SIG-M5 treated with dmso at 0.1 percent for 504 hours (cell line): ENCODE measurements at regions not wholly inside any gene's neighbourhood (a gene's known extent, or its start where the extent isn't known, plus 50 kb on each side); places are given as distances from the start of the nearest gene placed in this dataset.
"Not testable (repeated sequence)": the region's sequence is repeated elsewhere in the genome, so short reads cannot be mapped to it uniquely, and the experiment has no call there.

Experiments
- DNase-seq: peaks from one replicate; lab custom pipeline; 2025; ENCODE audit not compliant: unreplicated experiment; lab: John Stamatoyannopoulos, UW

DNA sequence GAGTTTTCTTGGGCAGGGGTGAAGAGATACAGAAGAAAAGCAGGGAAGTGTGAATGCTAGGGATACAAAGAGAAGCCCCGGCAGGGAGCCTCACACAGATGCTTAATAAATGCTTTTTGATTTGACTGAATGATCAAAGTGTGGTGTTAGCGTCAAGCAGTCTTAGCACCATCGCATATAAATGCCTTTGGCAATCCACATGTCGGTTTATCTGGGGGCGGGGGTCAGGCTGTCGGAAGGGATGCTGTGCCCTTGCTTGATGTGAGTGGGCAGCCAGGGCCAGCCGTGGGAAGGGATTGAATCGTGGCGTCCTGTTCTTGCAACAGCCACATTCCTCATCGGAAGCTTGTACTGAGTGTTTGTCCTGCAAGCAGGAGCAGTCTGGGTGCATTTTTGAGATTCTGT is 173.1 kb downstream of the LACC1 start:
- no peak for DNase-seq

GRCh38 chr13:44053208-44053607 is 173.5 kb downstream of the LACC1 start:
- DNase-seq = no peak

GRCh38 chr13:44054525-44054924 is 174.8 kb downstream of the LACC1 start:
- DNase-seq = no peak

DNA sequence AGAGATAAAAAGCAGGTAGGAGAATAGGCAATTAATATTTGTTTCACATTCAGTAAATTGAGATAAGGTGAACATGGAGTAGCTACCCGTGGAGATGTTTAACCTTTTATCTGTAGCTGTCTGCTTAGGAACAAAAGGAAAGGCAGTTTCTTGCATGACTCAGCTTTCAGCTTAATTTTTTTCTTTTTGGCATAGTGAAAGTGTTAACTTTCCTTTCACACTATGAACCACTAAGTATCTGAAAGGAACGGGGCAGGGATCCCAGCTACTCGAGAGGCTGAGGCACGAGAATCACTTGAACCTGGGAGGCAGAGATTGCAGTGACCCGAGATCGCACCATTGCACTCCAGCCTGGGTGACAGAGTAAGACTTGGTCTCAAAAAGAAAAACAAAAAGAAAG is 176.0 kb downstream of the LACC1 start:
- not testable (repeated sequence) for DNase-seq

DNA sequence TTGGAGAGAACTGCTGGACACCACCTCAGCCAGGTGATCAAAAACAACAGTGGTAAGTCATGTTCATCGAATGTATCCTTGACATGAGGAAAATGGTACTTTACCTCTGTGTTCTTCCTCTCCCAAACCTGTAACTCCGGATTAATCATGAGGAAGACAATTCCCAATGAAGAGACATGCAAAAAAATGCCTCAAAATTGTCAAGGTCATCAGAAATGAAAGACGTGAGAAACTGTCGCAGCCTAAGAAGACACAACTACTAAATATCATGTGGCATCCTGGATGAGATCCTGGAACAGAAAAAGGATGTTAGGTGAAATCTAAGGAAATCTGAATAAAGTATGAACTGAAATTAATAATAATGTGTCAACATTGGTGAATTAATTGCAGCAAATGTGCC is 178.4 kb downstream of the LACC1 start:
- no peak for DNase-seq

- DNase-seq = no peak
Measured at GRCh38 chr13:44058624-44059215, 179.0 kb downstream of the LACC1 start.

GRCh38 chr13:44061876-44062275 is 182.2 kb downstream of the LACC1 start:
- DNase-seq = no peak

DNA sequence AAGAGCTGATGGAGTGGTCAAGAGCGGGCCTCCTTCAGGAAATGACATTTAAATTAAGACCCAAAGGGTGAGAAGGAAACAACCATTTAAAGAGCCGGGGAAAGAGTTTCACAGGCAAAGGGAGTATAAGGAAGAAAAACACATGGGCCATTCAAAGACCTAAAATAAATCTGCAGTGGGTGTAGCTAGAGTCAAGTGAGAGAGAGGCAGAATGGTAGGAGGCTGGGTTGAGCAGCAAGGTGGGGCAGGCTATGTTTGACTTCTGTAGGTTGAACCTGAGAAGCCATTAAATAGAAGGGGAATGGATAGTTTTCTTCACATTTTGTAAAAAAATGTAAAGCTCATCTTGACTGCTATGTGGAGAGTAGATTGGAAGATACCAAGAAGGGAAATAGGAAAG is 183.8 kb downstream of the LACC1 start:
- DNase-seq = no peak

GRCh38 chr13:44063881-44064280 is 184.2 kb downstream of the LACC1 start:
- DNase-seq = no peak

GRCh38 chr13:44064357-44064756 is 184.7 kb downstream of the LACC1 start:
- no peak for DNase-seq

- DNase-seq = no peak
Measured at GRCh38 chr13:44068169-44068568, 188.5 kb downstream of the LACC1 start.

DNA sequence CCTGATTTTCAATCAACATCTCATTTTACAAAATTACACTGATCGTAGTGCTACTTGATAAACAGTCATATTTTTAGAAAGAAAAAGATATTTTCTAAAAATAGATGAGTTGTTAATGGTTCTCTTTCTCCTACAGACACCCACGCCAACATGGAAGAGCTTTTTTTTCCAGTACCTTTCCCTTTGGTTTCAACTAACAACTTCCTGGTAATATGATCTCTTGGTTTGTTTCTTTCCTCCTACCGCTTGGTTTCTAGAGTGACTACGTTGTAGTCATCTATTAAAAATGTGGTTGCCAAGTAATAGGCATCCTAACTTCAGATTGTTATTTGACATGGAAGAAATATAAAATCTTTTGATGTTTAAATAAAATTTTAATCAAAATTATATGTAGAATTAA is 189.0 kb downstream of the LACC1 start:
- DNase-seq = peak; percentile 45

DNA sequence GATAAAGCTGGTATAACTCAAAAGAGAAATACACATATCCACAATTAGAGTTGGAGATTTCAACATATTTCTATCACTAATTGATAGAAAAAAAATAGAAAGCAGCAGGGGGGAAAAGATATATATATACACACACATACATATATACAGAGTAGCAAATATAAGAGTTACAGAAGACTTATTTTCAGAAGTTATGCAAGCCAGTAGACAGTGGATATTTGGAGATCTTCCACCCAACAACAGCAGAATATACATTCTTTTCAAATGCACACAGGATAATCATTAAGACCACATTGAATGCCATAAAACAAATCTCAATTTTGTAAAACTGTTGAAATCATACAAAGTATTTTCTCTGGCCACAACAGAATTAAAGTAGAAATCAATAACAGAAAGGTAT is 192.8 kb downstream of the LACC1 start:
- DNase-seq = no peak

GRCh38 chr13:44074611-44075010 is 194.9 kb downstream of the LACC1 start:
- no peak for DNase-seq

DNA sequence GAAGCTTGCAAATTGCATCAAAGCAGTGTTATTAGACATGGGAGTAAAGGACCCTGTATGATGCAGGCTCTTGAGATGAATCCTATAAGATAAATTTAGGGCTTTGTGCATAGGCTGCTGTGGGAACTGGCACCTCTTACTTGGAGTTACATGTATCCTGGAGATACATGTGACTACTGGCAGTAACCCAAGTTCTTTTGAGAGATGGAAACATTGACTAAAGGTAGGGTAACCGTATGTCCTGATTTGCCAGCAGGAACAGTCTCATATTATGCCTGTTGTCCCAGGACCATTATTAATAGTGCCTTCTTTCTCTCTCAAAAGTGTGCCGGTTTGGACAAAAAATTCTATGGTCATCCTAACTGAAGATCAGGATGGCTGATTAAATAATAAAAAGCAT is 195.4 kb downstream of the LACC1 start:
- DNase-seq = no peak

DNA sequence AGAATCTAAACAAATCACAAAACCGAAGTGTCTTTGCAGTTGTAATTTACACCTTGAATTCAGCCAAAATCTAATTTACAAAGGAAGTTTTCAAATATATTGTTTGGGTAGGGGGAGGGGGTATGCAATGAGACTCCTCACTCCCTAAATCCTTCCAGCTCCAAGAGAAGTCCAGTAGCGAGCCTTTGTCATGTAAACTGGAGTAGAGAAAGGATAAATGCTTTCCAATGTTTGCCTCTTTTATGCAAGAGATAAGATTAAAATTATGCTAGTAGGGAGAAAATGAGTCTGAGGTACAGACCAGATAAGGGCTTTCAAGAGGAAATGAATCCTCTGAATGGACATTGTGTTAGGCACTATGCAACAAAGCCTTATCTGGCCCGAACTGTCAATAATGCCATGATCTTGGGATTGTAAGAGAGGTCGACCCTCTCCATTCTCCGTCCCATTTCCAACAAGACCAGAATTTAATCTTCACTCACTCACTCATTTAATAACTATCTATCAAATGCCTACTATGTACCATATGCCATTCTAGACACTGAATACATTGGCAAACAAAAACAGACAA is 199.2 kb downstream of the LACC1 start:
- no peak for DNase-seq

DNA sequence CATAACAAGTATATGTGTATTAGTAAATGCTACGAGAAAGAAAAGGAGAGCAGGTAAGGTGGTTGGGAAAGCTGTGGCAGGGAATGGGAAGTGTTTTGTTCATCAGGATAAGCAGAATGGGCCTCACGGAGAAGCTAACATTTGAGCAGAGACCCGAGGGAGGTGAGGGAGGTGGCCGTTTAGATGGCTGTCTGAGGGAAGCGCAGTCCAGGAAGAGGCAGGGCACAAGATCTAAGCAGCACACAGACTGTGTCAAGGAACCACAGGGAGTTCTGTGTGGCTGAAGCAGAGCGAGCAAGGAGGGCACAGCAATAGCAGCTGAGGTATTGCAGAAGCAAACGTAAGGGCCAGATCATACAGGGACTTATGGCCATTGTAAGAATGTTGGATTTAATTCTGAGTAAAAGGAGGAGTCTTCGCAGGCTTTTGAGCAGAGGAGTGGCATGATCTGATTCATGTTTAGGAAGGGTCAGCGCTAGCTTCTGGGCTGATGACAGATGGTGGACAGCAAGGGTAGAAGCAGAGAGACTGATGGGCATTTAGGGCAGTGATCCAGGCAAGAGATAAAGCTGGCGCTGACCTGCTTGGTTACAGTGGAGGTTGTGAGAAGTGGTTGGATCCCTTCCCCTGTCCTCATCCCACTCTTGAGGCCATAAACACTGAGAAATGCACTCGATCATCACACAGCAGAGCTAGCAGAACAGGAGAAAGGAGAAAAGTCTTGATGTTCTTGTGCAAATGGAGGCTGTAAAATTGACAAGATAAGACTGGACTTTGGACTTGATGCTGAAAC is 199.9 kb downstream of the LACC1 start:
- no peak for DNase-seq

GRCh38 chr13:44084146-44084545 is 204.4 kb downstream of the LACC1 start:
- no peak for DNase-seq

GRCh38 chr13:44086389-44086788 is 206.7 kb downstream of the LACC1 start:
- DNase-seq = no peak

- DNase-seq = no peak
Measured at GRCh38 chr13:44088411-44088810, 208.7 kb downstream of the LACC1 start.

- DNase-seq = peak; percentile 13
Measured at GRCh38 chr13:44088991-44089413, 209.3 kb downstream of the LACC1 start.

DNA sequence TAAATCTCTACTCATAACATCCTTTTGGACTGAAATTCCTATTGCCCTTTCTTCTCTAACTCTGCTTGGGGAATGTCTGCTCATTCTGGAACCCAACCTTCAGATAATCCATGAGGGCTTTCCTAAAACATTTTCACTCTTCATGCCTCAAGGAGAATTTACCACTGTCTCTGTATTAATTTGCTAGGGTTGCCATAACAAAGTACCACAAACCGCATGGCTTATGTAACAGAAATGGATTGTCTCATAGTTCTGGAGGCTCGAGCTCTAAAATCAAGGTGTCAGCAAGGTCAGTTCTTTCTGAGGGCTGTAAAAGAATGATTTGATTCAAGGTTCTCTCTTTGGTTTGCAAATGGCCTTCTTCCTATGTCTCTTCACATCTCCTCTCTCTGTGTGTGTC is 209.7 kb downstream of the LACC1 start:
- no peak for DNase-seq
